ENCODE measurements at regions not wholly inside any gene's neighbourhood (a gene's known extent, or its start where the extent isn't known, plus 50 kb on each side); places are given as distances from the start of the nearest gene placed in this dataset.
"Not testable (repeated sequence)": the region's sequence is repeated elsewhere in the genome, so short reads cannot be mapped to it uniquely, and the experiment has no call there.

- DNase-seq (ENCODE audit: low read depth): no peak
Observed at GRCh38 chr11:70894566-70895365, 357.6 kb downstream of the SHANK2 start.

GRCh38 chr11:70895366-70895670 lies 357.1 kb downstream of the SHANK2 start:
- DNase-seq (ENCODE audit: low read depth): no peak

- no peak for DNase-seq (ENCODE audit: low read depth)
Observed at GRCh38 chr11:70897429-70897828, 354.9 kb downstream of the SHANK2 start.

GRCh38 chr11:70899616-70900015 lies 352.8 kb downstream of the SHANK2 start:
- DNase-seq (ENCODE audit: low read depth): no peak

GRCh38 chr11:70900540-70900939 lies 351.8 kb downstream of the SHANK2 start:
- no peak for DNase-seq (ENCODE audit: low read depth)

- no peak for DNase-seq (ENCODE audit: low read depth)
Observed at GRCh38 chr11:70901951-70902521, 350.3 kb downstream of the SHANK2 start.

GRCh38 chr11:70903229-70903628 lies 349.1 kb downstream of the SHANK2 start:
- not testable (repeated sequence) for DNase-seq (ENCODE audit: low read depth)

GRCh38 chr11:70906101-70906500 lies 346.3 kb downstream of the SHANK2 start:
- DNase-seq (ENCODE audit: low read depth): no peak

- DNase-seq (ENCODE audit: low read depth): no peak
Observed at GRCh38 chr11:70908223-70908622, 344.2 kb downstream of the SHANK2 start.

- DNase-seq (ENCODE audit: low read depth): no peak
Observed at GRCh38 chr11:70910835-70911234, 341.5 kb downstream of the SHANK2 start.

- DNase-seq (ENCODE audit: low read depth): no peak
Observed at GRCh38 chr11:70912226-70912840, 340.0 kb downstream of the SHANK2 start.

GRCh38 chr11:70913715-70914231 lies 338.6 kb downstream of the SHANK2 start:
- no peak for DNase-seq (ENCODE audit: low read depth)

GRCh38 chr11:70914496-70914895 lies 337.9 kb downstream of the SHANK2 start:
- DNase-seq (ENCODE audit: low read depth): no peak

- no peak for DNase-seq (ENCODE audit: low read depth)
Observed at GRCh38 chr11:70915158-70915985, 337.0 kb downstream of the SHANK2 start.

- DNase-seq (ENCODE audit: low read depth): no peak
Observed at GRCh38 chr11:70916351-70916750, 336.0 kb downstream of the SHANK2 start.

GRCh38 chr11:70918242-70918641 lies 334.1 kb downstream of the SHANK2 start:
- no peak for DNase-seq (ENCODE audit: low read depth)

GRCh38 chr11:70921804-70922203 lies 330.6 kb downstream of the SHANK2 start:
- DNase-seq (ENCODE audit: low read depth): no peak

- no peak for DNase-seq (ENCODE audit: low read depth)
Observed at GRCh38 chr11:70924108-70924507, 328.3 kb downstream of the SHANK2 start.

- no peak for DNase-seq (ENCODE audit: low read depth)
Observed at GRCh38 chr11:70925238-70925637, 327.1 kb downstream of the SHANK2 start.

GRCh38 chr11:70926543-70927201 lies 325.7 kb downstream of the SHANK2 start:
- DNase-seq (ENCODE audit: low read depth): no peak

- no peak for DNase-seq (ENCODE audit: low read depth)
Observed at GRCh38 chr11:70928854-70929598, 323.4 kb downstream of the SHANK2 start.

Data from stimulated activated CD4-positive, alpha-beta T cell treated with anti-CD3 and anti-CD28 coated beads, Interleukin-2, amount 100 ng/mL, for 4 hours (primary cell).